HG03159 (cell line): ENCODE measurements at regions not wholly inside any gene's neighbourhood (a gene's known extent, or its start where the extent isn't known, plus 50 kb on each side); places are given as distances from the start of the nearest gene placed in this dataset.

Source experiments
- ATAC-seq: cut with Tn5 transposase; IDR thresholded peaks from one replicate; pipeline ENCODE4 v1.9.1; 2021; ENCODE audit warnings: mild to moderate bottlenecking, moderate library complexity; ENCODE audit not compliant: unreplicated experiment

GRCh38 chr18:2394684-2395083 lies 176.6 kb downstream of the METTL4 start:
- no peak for ATAC-seq

GRCh38 chr18:2395427-2396161 lies 175.7 kb downstream of the METTL4 start:
- ATAC-seq = peak; percentile 77

- peak; percentile 21 for ATAC-seq
These were observed 175.2 kb downstream of the METTL4 start for GRCh38 chr18:2396162-2396505.

- no peak for ATAC-seq
These were observed 170.6 kb downstream of the METTL4 start for GRCh38 chr18:2400701-2401196.

GRCh38 chr18:2402084-2402483 lies 169.2 kb downstream of the METTL4 start:
- ATAC-seq = no peak

GRCh38 chr18:2406544-2406943 lies 164.8 kb downstream of the METTL4 start:
- no peak for ATAC-seq

- no peak for ATAC-seq
These were observed 163.3 kb downstream of the METTL4 start for GRCh38 chr18:2407961-2408360.

GRCh38 chr18:2409906-2410305 lies 161.4 kb downstream of the METTL4 start:
- ATAC-seq = no peak

GRCh38 chr18:2410688-2411087 lies 160.6 kb downstream of the METTL4 start:
- ATAC-seq = no peak

GRCh38 chr18:2411381-2411960 lies 159.8 kb downstream of the METTL4 start:
- no peak for ATAC-seq

GRCh38 chr18:2412281-2412680 lies 159.0 kb downstream of the METTL4 start:
- no peak for ATAC-seq

- ATAC-seq = no peak
These were observed 158.1 kb downstream of the METTL4 start for GRCh38 chr18:2412996-2413751.

GRCh38 chr18:2414235-2414634 lies 157.1 kb downstream of the METTL4 start:
- no peak for ATAC-seq

GRCh38 chr18:2415656-2416055 lies 155.6 kb downstream of the METTL4 start:
- no peak for ATAC-seq

GRCh38 chr18:2417861-2418610 lies 153.3 kb downstream of the METTL4 start:
- no peak for ATAC-seq

- ATAC-seq = no peak
These were observed 150.9 kb downstream of the METTL4 start for GRCh38 chr18:2420367-2420766.

- ATAC-seq = no peak
These were observed 147.5 kb downstream of the METTL4 start for GRCh38 chr18:2423761-2424160.

GRCh38 chr18:2424420-2424819 lies 146.9 kb downstream of the METTL4 start:
- no peak for ATAC-seq

GRCh38 chr18:2425426-2426317 lies 145.6 kb downstream of the METTL4 start:
- no peak for ATAC-seq

GRCh38 chr18:2430191-2430590 lies 141.1 kb downstream of the METTL4 start:
- no peak for ATAC-seq
